Keratinocyte (primary cell): ENCODE measurements at regions not wholly inside any gene's neighbourhood (a gene's known extent, or its start where the extent isn't known, plus 50 kb on each side); places are given as distances from the start of the nearest gene placed in this dataset.

ENCODE experiments used
- DNase-seq: peaks from one replicate; pipeline ENCODE4 v3.0.0-alpha.2; 2011; ENCODE audit warnings: low read depth, missing footprints, low spot score
- FAIRE-seq: peaks from 2 replicates; lab custom pipeline; 2011; peaks lifted over from hg19 to GRCh38; lab: Jason Lieb, UNC
- H2AFZ ChIP-seq: 2 replicates; pipeline ENCODE4 v1.6.0; 2012; ENCODE audit warnings: low read length, control low read depth, inconsistent platforms; ENCODE audit not compliant: control insufficient read depth
- H3K27ac ChIP-seq: 2 replicates; pipeline ENCODE4 v1.5.1; 2011; ENCODE audit warnings: low read length; ENCODE audit not compliant: control insufficient read depth, insufficient read depth
- H3K27me3 ChIP-seq: 3 replicates; pipeline ENCODE4 v1.6.0; 2011; ENCODE audit warnings: low read length; ENCODE audit not compliant: control insufficient read depth, insufficient read depth; ENCODE audit errors: extremely low read depth
- H3K36me3 ChIP-seq, 2 experiments: 2 replicates in 1 of 2; 3 replicates in 1 of 2; pipeline ENCODE4 v1.5.1; 2011; ENCODE audit warnings: low read length in 2 of 2, mild to moderate bottlenecking in 1 of 2; ENCODE audit not compliant: control insufficient read depth in 2 of 2, insufficient read depth in 2 of 2; ENCODE audit errors: extremely low read depth in 1 of 2
- H3K4me1 ChIP-seq: 3 replicates; pipeline ENCODE4 v1.5.1; 2011; ENCODE audit warnings: low read length; ENCODE audit not compliant: control insufficient read depth, insufficient read depth; ENCODE audit errors: extremely low read depth
- H3K4me2 ChIP-seq: 3 replicates; pipeline ENCODE4 v1.6.0; 2011; ENCODE audit warnings: low read depth, low read length; ENCODE audit not compliant: control insufficient read depth, insufficient read depth; ENCODE audit errors: extremely low read depth
- H3K4me3 ChIP-seq, 3 experiments: fragments of 200-600 bp in 1 of 3; sonication (generic) in 1 of 3; 2 replicates in 2 of 3; 3 replicates in 1 of 3; pipeline ENCODE4 v1.5.1; 2011 to 2016; ENCODE audit warnings: low read length in 3 of 3, mild to moderate bottlenecking in 3 of 3, control low read depth in 2 of 3, inconsistent platforms in 1 of 3, low read depth in 1 of 3, mixed read lengths in 1 of 3, mixed run types in 1 of 3, moderate library complexity in 1 of 3; ENCODE audit not compliant: control insufficient read depth in 2 of 3, insufficient read depth in 2 of 3; ENCODE audit errors: extremely low read depth in 1 of 3
- H3K79me2 ChIP-seq: 2 replicates; pipeline ENCODE4 v1.6.0; 2012; ENCODE audit warnings: low read length; ENCODE audit not compliant: control insufficient read depth, insufficient read depth
- H3K9ac ChIP-seq: 3 replicates; pipeline ENCODE4 v1.6.0; 2011; ENCODE audit warnings: low read length; ENCODE audit not compliant: control insufficient read depth, insufficient read depth; ENCODE audit errors: extremely low read depth
- H3K9me1 ChIP-seq: 3 replicates; pipeline ENCODE4 v1.6.0; 2011; ENCODE audit warnings: low read length; ENCODE audit not compliant: control insufficient read depth, insufficient read depth; ENCODE audit errors: extremely low read depth
- H3K9me3 ChIP-seq: 2 replicates; pipeline ENCODE4 v1.5.1; 2012; ENCODE audit warnings: low read depth, low read length; ENCODE audit not compliant: control insufficient read depth
- H4K20me1 ChIP-seq: 3 replicates; pipeline ENCODE4 v1.6.0; 2011; ENCODE audit warnings: low read length; ENCODE audit not compliant: control insufficient read depth, insufficient read depth; ENCODE audit errors: extremely low read depth
- EZH2 ChIP-seq: IDR thresholded peaks from one replicate; pipeline ENCODE4 v1.6.1; 2012; ENCODE audit warnings: inconsistent platforms, mild to moderate bottlenecking, low read length, moderate library complexity
- dilution Hi-C: fragments of 300-500 bp; cut with MboI; formaldehyde crosslinking; loops from one replicate; pipeline ENCODE4 v1.7.0; 2020; ENCODE audit warnings: low sequenced_read_pairs; ENCODE audit not compliant: extremely low pct_ligation_motif_present
- TF ChIP-seq, protein P1 (sequence below), 3 experiments: IDR thresholded peaks in 1 of 3; conservative IDR thresholded peaks in 1 of 3; optimal IDR thresholded peaks in 1 of 3; 2 replicates in 2 of 3; 3 replicates in 1 of 3; pipeline versions ENCODE3 to v1.5.1; 2011; ENCODE audit warnings: low read length in 3 of 3, mild to moderate bottlenecking in 3 of 3, moderate library complexity in 2 of 3, control low read depth in 1 of 3, inconsistent platforms in 1 of 3; ENCODE audit not compliant: insufficient read depth in 2 of 3; ENCODE audit errors: extremely low read depth in 1 of 3

DNA sequence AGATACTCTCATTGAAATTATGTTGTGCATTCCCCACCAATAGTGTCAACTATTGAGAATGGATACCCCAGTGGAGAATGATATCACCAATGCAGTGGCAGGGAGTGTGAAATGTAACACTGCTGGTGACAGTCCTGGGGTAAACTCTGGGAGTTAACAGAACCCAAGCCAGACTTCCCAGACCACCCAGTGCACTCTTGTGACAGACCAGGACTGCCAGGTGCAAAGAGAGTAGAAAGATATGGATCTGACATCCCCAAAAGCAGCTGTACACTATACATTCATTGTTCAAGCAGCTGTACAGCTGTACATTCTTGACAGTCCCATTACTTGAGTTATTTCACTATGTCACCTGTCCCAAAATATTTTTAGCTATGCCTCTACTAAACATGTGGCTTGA is 886.6 kb downstream of the DIAPH3 start:
- no peaks in the 10 kb centered on the region for H3K36me3 ChIP-seq
- no peak overlapping the region for H3K27ac ChIP-seq
- no peaks in the 10 kb centered on the region for H3K9me1 ChIP-seq
- H3K79me2 ChIP-seq: no peaks in the 10 kb centered on the region
- H3K9ac ChIP-seq: no peak overlapping the region
- DNase-seq: no peak
- no peak overlapping the region for H3K4me2 ChIP-seq
- dilution Hi-C loops: no loop called here
- no peak overlapping the region for H2AFZ ChIP-seq
- H3K4me1 ChIP-seq: no peaks in the 10 kb centered on the region
- no peak for FAIRE-seq
- no peaks in the 10 kb centered on the region for H4K20me1 ChIP-seq
- H3K9me3 ChIP-seq: no peaks in the 10 kb centered on the region
- H3K4me3 ChIP-seq: no peak overlapping the region
- TF ChIP-seq, protein P1, sequence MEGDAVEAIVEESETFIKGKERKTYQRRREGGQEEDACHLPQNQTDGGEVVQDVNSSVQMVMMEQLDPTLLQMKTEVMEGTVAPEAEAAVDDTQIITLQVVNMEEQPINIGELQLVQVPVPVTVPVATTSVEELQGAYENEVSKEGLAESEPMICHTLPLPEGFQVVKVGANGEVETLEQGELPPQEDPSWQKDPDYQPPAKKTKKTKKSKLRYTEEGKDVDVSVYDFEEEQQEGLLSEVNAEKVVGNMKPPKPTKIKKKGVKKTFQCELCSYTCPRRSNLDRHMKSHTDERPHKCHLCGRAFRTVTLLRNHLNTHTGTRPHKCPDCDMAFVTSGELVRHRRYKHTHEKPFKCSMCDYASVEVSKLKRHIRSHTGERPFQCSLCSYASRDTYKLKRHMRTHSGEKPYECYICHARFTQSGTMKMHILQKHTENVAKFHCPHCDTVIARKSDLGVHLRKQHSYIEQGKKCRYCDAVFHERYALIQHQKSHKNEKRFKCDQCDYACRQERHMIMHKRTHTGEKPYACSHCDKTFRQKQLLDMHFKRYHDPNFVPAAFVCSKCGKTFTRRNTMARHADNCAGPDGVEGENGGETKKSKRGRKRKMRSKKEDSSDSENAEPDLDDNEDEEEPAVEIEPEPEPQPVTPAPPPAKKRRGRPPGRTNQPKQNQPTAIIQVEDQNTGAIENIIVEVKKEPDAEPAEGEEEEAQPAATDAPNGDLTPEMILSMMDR (optimal IDR thresholded peaks at IDR 0.05 in 1 of 3, IDR thresholded peaks at IDR 0.05 in 1 of 3, conservative IDR thresholded peaks at IDR 0.05 in 1 of 3; ENCODE audit: extremely low read depth in 1 of 3, insufficient read depth in 2 of 3, low read length in 3 of 3): no peak
- TF ChIP-seq EZH2: no peak
- H3K27me3 ChIP-seq: no peaks in the 10 kb centered on the region

DNA sequence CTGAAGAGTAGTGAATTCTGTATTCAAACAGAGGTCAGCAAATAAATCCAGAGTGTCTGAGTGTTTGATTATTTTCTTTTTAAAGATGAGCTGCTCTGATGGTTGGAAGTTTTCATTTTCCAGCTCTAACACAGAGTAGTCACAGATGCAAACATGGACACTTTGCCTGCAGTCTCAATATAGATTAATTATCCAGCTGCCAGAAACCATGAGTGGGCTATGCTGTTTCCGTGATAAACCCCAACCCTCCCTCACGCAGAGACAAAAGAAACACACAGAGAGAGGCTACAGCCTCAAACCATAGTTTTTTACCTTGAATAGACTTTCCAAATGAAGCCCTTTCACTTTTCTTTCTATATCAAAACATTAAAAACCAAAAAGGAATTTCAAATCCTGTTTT is 884.7 kb downstream of the DIAPH3 start:
- dilution Hi-C loops: no loop called here
- Histone ChIP-seq H3K4me2 (no peak overlapping the region), H3K4me1 (no peaks in the 10 kb centered on the region), H3K27me3 (no peaks in the 10 kb centered on the region), H2AFZ (no peak overlapping the region), H3K4me3 (no peak overlapping the region), H3K9me1 (no peaks in the 10 kb centered on the region), H3K79me2 (no peaks in the 10 kb centered on the region), H4K20me1 (no peaks in the 10 kb centered on the region), H3K36me3 (no peaks in the 10 kb centered on the region), H3K9me3 (no peaks in the 10 kb centered on the region), H3K9ac (no peak overlapping the region), H3K27ac (no peak overlapping the region)
- FAIRE-seq (no peak), DNase-seq (no peak)
- TF ChIP-seq, protein P1 (optimal IDR thresholded peaks at IDR 0.05 in 1 of 3, IDR thresholded peaks at IDR 0.05 in 1 of 3, conservative IDR thresholded peaks at IDR 0.05 in 1 of 3; ENCODE audit: extremely low read depth in 1 of 3, insufficient read depth in 2 of 3, low read length in 3 of 3): no peak
- no peak for TF ChIP-seq EZH2
